GM12864 (cell line): ENCODE measurements at regions not wholly inside any gene's neighbourhood (a gene's known extent, or its start where the extent isn't known, plus 50 kb on each side); places are given as distances from the start of the nearest gene placed in this dataset.

Experiments used
- DNase-seq: peaks from one replicate; pipeline ENCODE4 v3.0.0-alpha.2; 2011; ENCODE audit warnings: low read depth
- H3K4me3 ChIP-seq: 2 replicates; pipeline ENCODE4 v1.5.1; 2011; ENCODE audit warnings: mild to moderate bottlenecking, low read depth, low read length, control low read depth
- CTCF ChIP-seq: IDR thresholded peaks from 2 replicates; pipeline ENCODE4 v1.5.1; 2011; ENCODE audit warnings: low read depth, mild to moderate bottlenecking, moderate library complexity, low read length, control low read depth, inconsistent platforms; ENCODE audit errors: missing control alignments

GRCh38 chr16:49168126-49168525 is 113.5 kb downstream of the CBLN1 start:
- no peak overlapping the region for H3K4me3 ChIP-seq
- no peak for DNase-seq
- TF ChIP-seq CTCF, result no peak

GRCh38 chr16:49165025-49165424 is 116.6 kb downstream of the CBLN1 start:
- TF ChIP-seq CTCF, result no peak
- no peak for DNase-seq
- H3K4me3 ChIP-seq, result no peak overlapping the region

- no peak for DNase-seq
- no peak for TF ChIP-seq CTCF
- no peak overlapping the region for H3K4me3 ChIP-seq
Observed at GRCh38 chr16:49161191-49161590, 120.4 kb downstream of the CBLN1 start.

GRCh38 chr16:49158029-49158642 is 123.5 kb downstream of the CBLN1 start:
- H3K4me3 ChIP-seq, result no peak overlapping the region
- TF ChIP-seq CTCF, result no peak
- no peak for DNase-seq

- H3K4me3 ChIP-seq, result no peak overlapping the region
- DNase-seq, result no peak
- no peak for TF ChIP-seq CTCF
Observed at GRCh38 chr16:49150341-49150740, 131.3 kb downstream of the CBLN1 start.

GRCh38 chr16:49148410-49148809 is 133.2 kb downstream of the CBLN1 start:
- DNase-seq, result no peak
- no peak for TF ChIP-seq CTCF

GRCh38 chr16:49140618-49141017 is 141.0 kb downstream of the CBLN1 start:
- no peak for DNase-seq
- no peak for TF ChIP-seq CTCF
- no peak overlapping the region for H3K4me3 ChIP-seq

More at GRCh38 chr16:49148410-49148809, 133.2 kb downstream of the CBLN1 start:
- no peak overlapping the region for H3K4me3 ChIP-seq
